Osteoblast (primary cell): ENCODE measurements at regions not wholly inside any gene's neighbourhood (a gene's known extent, or its start where the extent isn't known, plus 50 kb on each side); places are given as distances from the start of the nearest gene placed in this dataset.

Experiments
- DNase-seq: peaks from one replicate; pipeline ENCODE4 v3.0.0; 2011; ENCODE audit warnings: low spot score, mixed read lengths; ENCODE audit not compliant: insufficient read length; ENCODE audit errors: missing footprints
- H2AFZ ChIP-seq: 2 replicates; pipeline ENCODE4 v1.6.0; 2011; ENCODE audit warnings: mild to moderate bottlenecking, low read length
- H3K27ac ChIP-seq: 2 replicates; pipeline ENCODE4 v1.5.1; 2011; ENCODE audit warnings: mild to moderate bottlenecking, low read depth, low read length, moderate library complexity
- H3K27me3 ChIP-seq: 2 replicates; pipeline ENCODE4 v1.6.0; 2012; ENCODE audit warnings: mild to moderate bottlenecking, control low read depth, inconsistent platforms, low read length, moderate library complexity; ENCODE audit not compliant: insufficient read depth
- H3K36me3 ChIP-seq: 2 replicates; pipeline ENCODE4 v1.5.1; 2011; ENCODE audit warnings: mild to moderate bottlenecking, low read length, control low read depth, moderate library complexity; ENCODE audit not compliant: insufficient read depth
- H3K4me1 ChIP-seq: 2 replicates; pipeline ENCODE4 v1.5.1; 2011; ENCODE audit warnings: mild to moderate bottlenecking, low read length, control low read depth, moderate library complexity; ENCODE audit not compliant: insufficient read depth
- H3K4me2 ChIP-seq: 2 replicates; pipeline ENCODE4 v1.6.0; 2011; ENCODE audit warnings: mild to moderate bottlenecking, low read length; ENCODE audit not compliant: insufficient read depth
- H3K4me3 ChIP-seq: fragments of 200-600 bp; sonication (generic); 3 replicates; pipeline ENCODE4 v1.5.1; 2012; ENCODE audit warnings: mild to moderate bottlenecking, low read length, inconsistent platforms; ENCODE audit not compliant: insufficient read depth
- H3K79me2 ChIP-seq: 2 replicates; pipeline ENCODE4 v1.6.0; 2012; ENCODE audit warnings: mild to moderate bottlenecking, low read length, control low read depth, inconsistent platforms; ENCODE audit not compliant: insufficient read depth
- H3K9me3 ChIP-seq: 2 replicates; pipeline ENCODE4 v1.5.1; 2011; ENCODE audit warnings: low read depth, low read length, control low read depth
- H4K20me1 ChIP-seq: 2 replicates; pipeline ENCODE4 v1.6.0; 2012; ENCODE audit warnings: mild to moderate bottlenecking, low read length, control low read depth; ENCODE audit not compliant: insufficient read depth
- TF ChIP-seq, protein P1 (sequence below): IDR thresholded peaks from 2 replicates; pipeline ENCODE4 v1.5.1; 2011; ENCODE audit warnings: mild to moderate bottlenecking, low read depth, low read length, moderate library complexity; ENCODE audit errors: extremely low read depth

DNA sequence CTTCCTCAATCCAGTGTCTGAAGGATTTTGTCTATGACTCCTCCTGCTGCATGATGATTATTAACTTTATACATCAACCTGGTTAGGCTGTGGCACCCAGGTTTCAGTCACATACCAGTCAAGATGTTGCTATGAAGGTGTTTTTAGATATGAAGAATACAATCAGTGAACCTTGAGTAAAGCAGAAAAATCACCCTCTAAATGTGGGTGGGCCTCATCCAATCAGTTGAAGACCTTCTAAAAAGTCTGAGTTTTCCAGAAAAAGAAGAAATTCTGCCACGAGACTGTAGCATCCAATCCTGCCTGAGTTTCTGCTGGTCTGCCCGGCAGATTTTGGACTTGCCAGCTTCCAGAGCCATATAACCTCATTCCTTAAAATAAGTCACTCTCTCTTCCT, 126.1 kb upstream of the FRMD4A start:
- Histone ChIP-seq H4K20me1 (no peaks in the 10 kb centered on the region), H3K9me3 (no peaks in the 10 kb centered on the region), H2AFZ (no peak overlapping the region), H3K4me3 (no peak overlapping the region), H3K4me1 (no peaks in the 10 kb centered on the region), H3K27ac (no peak overlapping the region), H3K4me2 (no peak overlapping the region), H3K79me2 (no peaks in the 10 kb centered on the region), H3K36me3 (no peaks in the 10 kb centered on the region), H3K27me3 (no peaks in the 10 kb centered on the region)
- TF ChIP-seq, protein P1, sequence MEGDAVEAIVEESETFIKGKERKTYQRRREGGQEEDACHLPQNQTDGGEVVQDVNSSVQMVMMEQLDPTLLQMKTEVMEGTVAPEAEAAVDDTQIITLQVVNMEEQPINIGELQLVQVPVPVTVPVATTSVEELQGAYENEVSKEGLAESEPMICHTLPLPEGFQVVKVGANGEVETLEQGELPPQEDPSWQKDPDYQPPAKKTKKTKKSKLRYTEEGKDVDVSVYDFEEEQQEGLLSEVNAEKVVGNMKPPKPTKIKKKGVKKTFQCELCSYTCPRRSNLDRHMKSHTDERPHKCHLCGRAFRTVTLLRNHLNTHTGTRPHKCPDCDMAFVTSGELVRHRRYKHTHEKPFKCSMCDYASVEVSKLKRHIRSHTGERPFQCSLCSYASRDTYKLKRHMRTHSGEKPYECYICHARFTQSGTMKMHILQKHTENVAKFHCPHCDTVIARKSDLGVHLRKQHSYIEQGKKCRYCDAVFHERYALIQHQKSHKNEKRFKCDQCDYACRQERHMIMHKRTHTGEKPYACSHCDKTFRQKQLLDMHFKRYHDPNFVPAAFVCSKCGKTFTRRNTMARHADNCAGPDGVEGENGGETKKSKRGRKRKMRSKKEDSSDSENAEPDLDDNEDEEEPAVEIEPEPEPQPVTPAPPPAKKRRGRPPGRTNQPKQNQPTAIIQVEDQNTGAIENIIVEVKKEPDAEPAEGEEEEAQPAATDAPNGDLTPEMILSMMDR: no peak
- no peak for DNase-seq

DNA sequence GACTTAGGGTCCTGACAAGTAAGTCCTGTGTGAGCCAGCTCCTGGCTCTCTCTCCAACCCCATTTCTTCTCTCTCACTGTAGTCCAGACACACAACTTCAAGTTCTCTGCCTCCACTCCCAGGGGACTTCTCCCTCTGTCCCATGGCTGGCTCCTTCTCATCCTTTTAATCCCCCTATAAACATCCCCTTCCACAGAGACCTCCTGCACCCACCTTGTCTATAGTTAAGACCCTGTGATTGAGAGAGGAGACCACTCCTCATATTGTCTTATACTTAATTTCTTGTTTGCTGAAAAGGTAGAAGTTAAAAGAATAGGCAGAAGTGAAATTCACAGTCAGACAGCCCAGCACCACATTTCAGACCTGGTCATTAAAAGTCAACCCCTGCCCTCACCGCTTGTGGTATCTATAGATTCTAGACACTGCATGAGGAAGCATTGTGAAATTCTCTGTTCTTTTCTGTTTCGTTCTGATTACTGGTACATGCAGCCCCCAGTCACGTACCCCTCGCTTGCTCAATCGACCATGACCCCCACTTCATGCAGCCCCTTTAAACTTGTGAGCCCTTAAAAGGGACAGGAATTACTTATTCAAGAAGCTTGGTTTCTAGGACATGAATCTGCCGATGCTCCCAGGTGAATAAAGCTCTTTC, 125.6 kb upstream of the FRMD4A start:
- Histone ChIP-seq H3K27ac (no peak overlapping the region), H3K27me3 (no peaks in the 10 kb centered on the region), H3K4me2 (no peak overlapping the region), H4K20me1 (no peaks in the 10 kb centered on the region), H3K79me2 (no peaks in the 10 kb centered on the region), H2AFZ (no peak overlapping the region), H3K4me3 (no peak overlapping the region), H3K4me1 (no peaks in the 10 kb centered on the region), H3K9me3 (no peaks in the 10 kb centered on the region), H3K36me3 (no peaks in the 10 kb centered on the region)
- DNase-seq: no peak
- TF ChIP-seq, protein P1: no peak

DNA sequence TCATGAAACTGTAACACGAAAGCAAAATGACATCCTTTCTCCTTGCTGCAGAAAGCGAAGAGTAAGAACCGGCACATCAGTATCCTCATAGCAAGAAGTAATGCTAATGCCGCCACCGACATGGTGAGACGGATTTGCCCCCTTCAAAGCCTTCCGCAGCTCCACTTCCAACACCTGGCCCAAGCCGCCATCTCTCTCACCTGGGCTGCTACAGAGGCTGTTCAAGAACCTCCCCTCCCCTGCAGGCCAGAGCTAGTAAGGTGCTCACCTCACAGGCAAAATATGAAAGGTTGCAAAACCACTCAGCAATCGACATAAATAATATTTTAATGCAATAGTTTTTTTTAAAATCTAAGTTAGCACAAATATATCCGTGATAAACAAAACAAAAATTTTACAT, 123.9 kb upstream of the FRMD4A start:
- Histone ChIP-seq H3K79me2 (no peaks in the 10 kb centered on the region), H3K4me2 (no peak overlapping the region), H4K20me1 (no peaks in the 10 kb centered on the region), H3K9me3 (no peaks in the 10 kb centered on the region), H3K27ac (no peak overlapping the region), H3K4me3 (no peak overlapping the region), H2AFZ (no peak overlapping the region), H3K4me1 (peaks cover 7% of the 10 kb centered on the region), H3K36me3 (no peaks in the 10 kb centered on the region), H3K27me3 (no peaks in the 10 kb centered on the region)
- TF ChIP-seq, protein P1: no peak
- DNase-seq: no peak

DNA sequence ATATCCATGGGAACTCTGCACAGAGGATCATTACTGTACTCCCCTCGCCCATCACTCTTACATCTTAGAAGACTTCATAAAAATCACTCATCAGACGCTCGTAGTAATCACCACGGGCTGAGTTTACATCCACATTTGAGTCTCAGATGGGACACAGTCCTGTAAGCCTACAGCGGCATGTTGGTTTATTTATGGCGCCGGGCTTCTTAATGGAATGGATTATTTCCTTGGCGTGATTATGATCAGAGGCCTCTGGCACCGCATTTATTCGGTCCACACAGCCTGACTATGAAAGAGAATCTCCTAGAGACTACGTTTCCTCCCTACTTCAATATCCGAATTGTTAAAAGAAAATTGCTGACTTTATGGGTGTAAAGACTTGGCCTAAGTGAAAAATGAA, 123.5 kb upstream of the FRMD4A start:
- Histone ChIP-seq H3K27ac (no peak overlapping the region), H2AFZ (no peak overlapping the region), H3K4me1 (peaks cover 10% of the 10 kb centered on the region), H3K9me3 (no peaks in the 10 kb centered on the region), H3K27me3 (no peaks in the 10 kb centered on the region), H3K36me3 (no peaks in the 10 kb centered on the region), H3K4me2 (no peak overlapping the region), H4K20me1 (no peaks in the 10 kb centered on the region), H3K79me2 (no peaks in the 10 kb centered on the region), H3K4me3 (no peak overlapping the region)
- TF ChIP-seq, protein P1: no peak
- DNase-seq: no peak
